SK-N-MC (cell line): ENCODE measurements at regions not wholly inside any gene's neighbourhood (a gene's known extent, or its start where the extent isn't known, plus 50 kb on each side); places are given as distances from the start of the nearest gene placed in this dataset.

Experiments used
- DNase-seq: peaks from one replicate; pipeline ENCODE4 v3.0.0-alpha.2; 2011; ENCODE audit warnings: low read depth, low spot score
- H3K27ac ChIP-seq: fragments of 200-600 bp; sonication (generic); 2 replicates; pipeline ENCODE4 v1.5.1; 2016; ENCODE audit warnings: mixed run types
- H3K36me3 ChIP-seq: fragments of 200-600 bp; sonication (generic); 2 replicates; pipeline ENCODE4 v1.6.1; 2017; ENCODE audit warnings: antibody characterized with exemption, low read length, mixed read lengths; ENCODE audit not compliant: insufficient read depth
- H3K4me3 ChIP-seq: fragments of 200-600 bp; sonication (generic); 2 replicates; pipeline ENCODE4 v1.5.1; 2016
- H3K9ac ChIP-seq: fragments of 200-600 bp; sonication (generic); 2 replicates; pipeline ENCODE4 v1.8.0; 2017; ENCODE audit warnings: mixed run types, mixed read lengths; ENCODE audit not compliant: insufficient read length
- H3K9me3 ChIP-seq: fragments of 200-600 bp; sonication (generic); 2 replicates; pipeline ENCODE4 v1.6.1; 2017; ENCODE audit warnings: low read depth, mild to moderate bottlenecking, antibody characterized with exemption, low read length, moderate library complexity, mixed read lengths
- EZH2 ChIP-seq: fragments of 200-600 bp; sonication (generic); IDR thresholded peaks from one replicate; pipeline ENCODE4 v1.6.1; 2017; ENCODE audit warnings: antibody characterized with exemption
- FOXP2 ChIP-seq: optimal IDR thresholded peaks from 2 replicates; pipeline ENCODE3; 2011; ENCODE audit warnings: mild to moderate bottlenecking, moderate library complexity; ENCODE audit not compliant: insufficient read depth; ENCODE audit errors: extremely low read length, control extremely low read depth
- POLR2AphosphoS5 ChIP-seq: IDR thresholded peaks from 2 replicates; pipeline ENCODE4 v1.6.1; 2012; ENCODE audit warnings: mild to moderate bottlenecking, low read depth, low read length, borderline replicate concordance

DNA sequence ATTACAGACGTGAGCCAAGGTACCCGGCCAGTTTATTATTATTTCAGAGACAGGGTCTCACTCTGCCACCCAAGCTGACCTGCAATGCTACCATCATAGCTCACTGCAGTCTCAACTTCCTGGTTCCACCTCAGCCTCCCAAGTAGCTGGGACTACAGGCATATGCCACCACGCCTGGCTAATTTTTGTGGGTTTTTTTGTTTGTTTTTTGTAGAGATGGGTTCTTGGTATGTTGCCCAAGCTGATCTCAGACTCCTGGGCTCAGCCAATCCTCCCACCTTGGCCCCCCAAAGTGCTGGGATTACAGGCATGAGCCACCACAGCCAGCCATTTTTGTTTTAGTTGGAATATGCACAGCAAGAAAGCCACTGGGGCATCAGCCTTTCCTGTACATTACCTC is 115.7 kb downstream of the MRM1 start:
- Histone ChIP-seq H3K27ac (no peak overlapping the region), H3K9me3 (no peaks in the 10 kb centered on the region), H3K4me3 (no peak overlapping the region), H3K36me3 (no peaks in the 10 kb centered on the region), H3K9ac (no peak overlapping the region)
- DNase-seq: no peak
- no peak for TF ChIP-seq EZH2
- TF ChIP-seq FOXP2: no peak
- no peak for TF ChIP-seq POLR2AphosphoS5

DNA sequence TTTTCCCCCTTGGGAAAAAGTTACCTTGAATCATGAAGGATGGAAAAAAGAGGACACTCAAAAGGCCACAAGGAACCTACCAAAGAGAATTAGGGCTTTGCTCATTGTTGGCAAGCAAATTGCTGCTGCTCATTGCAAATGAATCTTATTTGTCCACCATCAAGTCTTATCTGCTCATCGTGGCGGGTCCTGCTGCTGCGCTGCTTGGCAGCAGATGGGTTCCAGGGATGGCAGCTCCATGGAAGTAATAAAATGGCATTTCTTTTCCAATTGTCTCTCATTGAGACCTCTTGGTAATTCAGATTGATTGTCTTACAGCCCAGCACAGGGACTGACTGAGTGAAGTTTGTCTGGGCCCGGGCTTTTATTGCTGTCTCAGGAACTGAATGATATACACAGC is 118.7 kb downstream of the MRM1 start:
- Histone ChIP-seq H3K27ac (no peak overlapping the region), H3K4me3 (no peak overlapping the region), H3K36me3 (no peaks in the 10 kb centered on the region), H3K9ac (no peak overlapping the region), H3K9me3 (no peaks in the 10 kb centered on the region)
- TF ChIP-seq EZH2 (no peak), FOXP2 (no peak), POLR2AphosphoS5 (no peak)
- no peak for DNase-seq

DNA sequence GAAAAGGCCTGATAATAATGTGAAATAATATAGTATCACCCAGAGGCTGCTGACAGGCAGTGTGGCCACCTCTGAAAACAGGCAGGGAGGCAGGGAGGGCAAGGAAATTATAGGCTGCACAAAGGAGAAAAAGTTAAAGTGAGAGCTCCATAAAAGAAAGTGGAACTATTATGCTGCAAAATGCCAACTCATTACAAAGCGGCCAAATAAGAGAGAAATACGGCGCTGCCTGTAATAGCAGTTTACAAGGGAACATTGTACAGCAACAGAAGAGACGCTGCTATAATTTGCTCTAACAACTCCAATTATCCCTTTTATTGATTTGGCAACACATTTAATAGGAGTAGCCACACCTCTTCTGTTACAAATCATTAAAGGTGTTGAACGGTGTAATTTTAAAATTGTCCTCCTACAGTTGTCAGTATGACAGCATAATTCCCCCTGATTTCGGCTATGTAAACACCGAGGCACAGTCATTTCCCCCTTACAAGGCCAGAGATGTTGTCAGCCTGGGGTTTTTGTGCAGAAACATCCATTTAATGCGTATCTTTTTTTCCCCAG is 120.3 kb downstream of the MRM1 start:
- no peak overlapping the region for H3K27ac ChIP-seq
- no peak for DNase-seq
- no peaks in the 10 kb centered on the region for H3K9me3 ChIP-seq
- H3K9ac ChIP-seq: no peak overlapping the region
- peak overlapping the region; percentile 30 for H3K4me3 ChIP-seq
- H3K36me3 ChIP-seq: no peaks in the 10 kb centered on the region
- no peak for TF ChIP-seq POLR2AphosphoS5
- no peak for TF ChIP-seq FOXP2
- TF ChIP-seq EZH2: no peak

DNA sequence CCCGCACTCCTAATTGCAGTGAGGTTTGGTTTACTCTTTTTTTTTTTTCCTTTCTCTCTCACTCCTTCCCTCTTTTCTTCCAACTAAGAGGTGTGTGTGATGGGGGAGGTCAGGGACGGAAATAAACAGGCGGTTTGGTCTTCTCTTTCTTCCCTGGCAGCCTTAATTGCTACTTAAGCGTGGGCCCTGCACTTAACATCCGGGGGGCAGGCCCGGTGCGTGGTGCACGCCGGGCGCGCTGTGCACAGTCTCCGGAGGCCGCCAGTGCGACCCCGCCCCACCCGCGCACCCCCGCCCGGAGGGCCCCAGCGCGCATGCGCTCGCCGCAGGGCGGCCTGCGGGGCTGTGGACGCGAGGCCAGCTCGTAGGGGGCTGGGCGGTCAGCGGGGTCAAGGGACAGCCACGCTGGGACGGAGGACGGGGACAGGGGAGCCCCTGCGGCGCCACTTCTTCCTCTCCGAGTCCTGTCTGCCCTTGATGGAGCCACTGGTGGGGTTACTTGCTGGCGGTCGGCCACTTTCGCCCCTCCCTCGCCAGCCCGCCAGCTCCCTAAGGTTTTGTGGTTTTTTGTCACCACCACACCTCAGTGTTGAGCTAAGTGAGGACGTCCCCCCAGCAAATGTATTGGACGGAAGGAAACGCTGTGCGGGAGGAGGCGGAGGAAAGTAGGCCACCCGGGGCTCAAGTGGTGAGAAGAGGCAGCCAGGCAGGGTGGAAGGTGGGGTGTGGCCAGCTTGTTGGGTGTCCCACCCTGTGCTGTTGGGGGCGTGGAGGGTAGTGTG is 120.9 kb downstream of the MRM1 start:
- peak overlapping the region; percentile 30 for H3K4me3 ChIP-seq
- H3K36me3 ChIP-seq: no peaks in the 10 kb centered on the region
- TF ChIP-seq FOXP2 (no peak), EZH2 (no peak), POLR2AphosphoS5 (no peak; the same call in 1 of the 2 replicates)
- no peaks in the 10 kb centered on the region for H3K9me3 ChIP-seq
- no peak overlapping the region for H3K27ac ChIP-seq
- H3K9ac ChIP-seq: no peak overlapping the region
- no peak for DNase-seq

DNA sequence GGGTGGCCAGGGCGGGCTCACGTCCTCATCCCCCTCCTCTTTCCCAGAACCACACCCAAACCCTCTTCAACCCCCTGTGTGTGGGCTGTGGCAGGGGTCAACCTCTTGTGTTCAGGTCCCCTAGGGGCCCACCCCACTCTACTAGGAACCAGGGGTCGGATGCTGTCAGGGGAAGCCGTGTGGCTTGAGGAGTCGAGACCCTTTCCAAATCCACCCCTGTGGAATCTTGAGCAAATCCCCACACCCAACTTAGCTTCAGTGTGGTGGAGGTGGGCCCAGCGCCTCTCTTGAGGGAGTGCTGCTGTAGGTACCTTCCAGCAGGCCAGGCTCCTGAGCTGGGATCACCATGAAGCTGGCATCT is 121.5 kb downstream of the MRM1 start:
- no peaks in the 10 kb centered on the region for H3K9me3 ChIP-seq
- no peak for TF ChIP-seq EZH2
- TF ChIP-seq FOXP2: no peak
- no peak for TF ChIP-seq POLR2AphosphoS5
- no peak overlapping the region for H3K27ac ChIP-seq
- no peak overlapping the region for H3K9ac ChIP-seq
- no peak overlapping the region for H3K4me3 ChIP-seq
- no peak for DNase-seq
- H3K36me3 ChIP-seq: no peaks in the 10 kb centered on the region

DNA sequence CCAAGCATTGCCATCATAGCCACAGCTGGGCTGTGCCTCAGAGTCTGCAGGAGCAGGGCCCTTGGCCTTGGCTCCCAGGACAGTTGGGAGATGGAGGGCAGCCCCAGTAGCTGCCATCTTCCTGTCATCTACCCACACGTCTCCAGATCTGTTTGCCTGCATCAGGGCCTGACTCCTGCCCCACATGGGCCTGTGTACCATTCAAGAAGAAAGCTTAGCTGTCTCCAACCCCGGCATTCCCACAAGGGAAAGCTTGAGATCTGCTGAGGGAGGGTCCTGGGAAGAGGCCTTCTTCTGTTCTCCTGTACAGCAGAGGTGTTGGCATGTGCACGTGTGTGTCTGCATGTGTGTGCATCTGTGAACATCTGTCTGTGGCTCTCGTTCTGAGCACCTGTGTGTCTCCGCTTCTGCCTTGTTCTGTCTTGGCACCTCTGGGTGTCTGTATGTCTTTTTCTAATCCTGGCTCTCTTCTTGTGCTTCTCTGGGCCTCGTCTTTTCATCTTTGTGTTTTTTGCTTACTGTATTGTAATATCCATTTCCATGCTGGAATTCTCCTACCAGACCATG is 122.2 kb downstream of the MRM1 start:
- H3K27ac ChIP-seq: no peak overlapping the region
- H3K4me3 ChIP-seq: no peak overlapping the region

DNA sequence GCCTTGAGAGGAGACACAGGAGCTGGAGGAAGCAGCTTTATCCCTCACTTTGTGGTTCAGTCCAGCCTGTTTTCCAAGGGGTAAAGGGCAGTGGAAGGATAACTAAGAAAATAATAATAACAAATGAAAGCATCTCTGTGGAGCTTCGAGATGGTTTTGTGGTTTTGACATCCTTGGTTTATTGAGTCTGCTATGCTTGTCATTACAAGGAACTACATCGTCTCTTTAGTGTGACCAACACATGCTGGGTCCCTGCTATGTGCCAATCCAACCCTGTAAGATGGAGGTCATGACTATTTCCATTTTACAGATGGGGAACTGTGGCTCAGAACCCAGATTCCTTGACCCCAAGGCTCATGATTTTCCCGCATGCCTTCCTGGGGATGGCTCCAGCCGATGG is 124.8 kb downstream of the MRM1 start:
- Histone ChIP-seq H3K27ac (no peak overlapping the region), H3K36me3 (no peaks in the 10 kb centered on the region), H3K9ac (no peak overlapping the region), H3K4me3 (no peak overlapping the region), H3K9me3 (no peaks in the 10 kb centered on the region)
- TF ChIP-seq POLR2AphosphoS5 (no peak), EZH2 (no peak), FOXP2 (no peak)
- DNase-seq: no peak

More for the DNA sequence above, 122.2 kb downstream of the MRM1 start:
- Histone ChIP-seq H3K36me3 (no peaks in the 10 kb centered on the region), H3K9me3 (no peaks in the 10 kb centered on the region), H3K9ac (no peak overlapping the region)
- DNase-seq: no peak
- no peak for TF ChIP-seq EZH2
- TF ChIP-seq POLR2AphosphoS5: no peak
- TF ChIP-seq FOXP2: no peak

DNA sequence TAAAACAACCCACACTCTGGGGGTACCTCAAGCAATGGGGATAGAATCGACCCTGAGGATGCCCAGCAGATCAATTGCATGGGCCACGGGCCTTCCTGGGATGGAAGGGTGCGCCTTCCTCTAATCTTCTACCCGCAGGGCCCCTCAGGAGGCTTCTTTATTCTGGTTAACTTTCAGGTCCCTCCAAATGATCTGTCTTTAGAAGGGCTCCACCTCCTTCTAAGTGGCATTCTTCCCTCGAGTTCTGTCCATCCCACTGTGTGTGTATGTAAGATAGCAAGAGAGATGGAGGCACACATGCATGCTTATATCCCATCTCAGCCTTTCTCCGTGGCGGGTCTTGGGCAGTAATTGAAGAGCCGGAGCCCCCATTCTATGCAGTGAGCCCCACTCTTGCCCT is 125.7 kb downstream of the MRM1 start:
- Histone ChIP-seq H3K4me3 (no peak overlapping the region), H3K9ac (no peak overlapping the region), H3K27ac (peak overlapping the region; percentile 60; the same call in 1 of the 2 replicates), H3K36me3 (no peaks in the 10 kb centered on the region), H3K9me3 (no peaks in the 10 kb centered on the region)
- no peak for DNase-seq
- TF ChIP-seq FOXP2 (no peak), EZH2 (no peak), POLR2AphosphoS5 (no peak)

DNA sequence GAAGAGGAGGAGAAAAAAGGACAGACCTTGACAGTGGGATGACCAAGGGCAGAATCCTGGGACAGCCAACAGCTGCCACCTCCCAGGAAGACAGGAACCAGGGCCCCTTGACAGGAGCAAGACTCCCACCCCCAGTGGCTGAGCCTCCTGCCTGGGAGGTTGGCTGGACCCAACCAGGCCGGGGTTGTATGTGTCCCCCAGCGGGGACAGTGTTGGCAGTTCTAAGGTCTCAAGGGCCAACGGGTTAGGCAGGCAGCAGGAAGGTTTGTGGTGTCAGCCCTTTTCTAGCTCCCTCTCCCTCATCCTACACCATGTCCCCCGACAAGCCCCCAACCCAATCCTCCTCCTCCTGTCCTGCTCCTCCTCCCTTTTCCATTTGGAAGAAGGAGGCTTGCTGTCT is 126.2 kb downstream of the MRM1 start:
- no peaks in the 10 kb centered on the region for H3K9me3 ChIP-seq
- H3K36me3 ChIP-seq: no peaks in the 10 kb centered on the region
- DNase-seq: no peak
- TF ChIP-seq POLR2AphosphoS5 (no peak), FOXP2 (no peak), EZH2 (no peak)
- H3K4me3 ChIP-seq: peak overlapping the region; percentile 67
- no peak overlapping the region for H3K9ac ChIP-seq
- H3K27ac ChIP-seq: peak overlapping the region; percentile 60; the same call in 1 of the 2 replicates
